HepG2 (cell line): ENCODE measurements at regions not wholly inside any gene's neighbourhood (a gene's known extent, or its start where the extent isn't known, plus 50 kb on each side); places are given as distances from the start of the nearest gene placed in this dataset.

Experiments used
- MED1 ChIP-seq: sonication (generic); formaldehyde crosslinking; IDR thresholded peaks from 2 replicates; pipeline ENCODE4 v1.4.0; 2020; ENCODE audit warnings: missing genetic modification reagents
- NR2C2 ChIP-seq: sonication (generic); formaldehyde crosslinking; IDR thresholded peaks from 2 replicates; pipeline ENCODE4 v1.4.0; 2020; ENCODE audit warnings: missing genetic modification reagents, mild to moderate bottlenecking, moderate library complexity, borderline replicate concordance
- NR2F1 ChIP-seq, 2 experiments: fragments of 450-650 bp in 1 of 2; formaldehyde crosslinking in 1 of 2; IDR thresholded peaks; 2 replicates each; pipeline versions ENCODE4 v1.5.0 to v1.6.1; 2016 to 2020; ENCODE audit warnings: mild to moderate bottlenecking in 1 of 2, missing compliant biosample characterization in 1 of 2, missing genetic modification reagents in 1 of 2, moderate library complexity in 1 of 2
- STAT6 ChIP-seq: sonication (generic); formaldehyde crosslinking; IDR thresholded peaks from 2 replicates; pipeline ENCODE4 v1.4.0; 2020; ENCODE audit warnings: missing genetic modification reagents, mild to moderate bottlenecking, borderline replicate concordance
- ZFY ChIP-seq: sonication (generic); formaldehyde crosslinking; IDR thresholded peaks from 2 replicates; pipeline ENCODE4 v1.4.0; 2020; ENCODE audit warnings: missing genetic modification reagents
- TF ChIP-seq, protein P1 (sequence below): sonication (generic); formaldehyde crosslinking; IDR thresholded peaks from 2 replicates; pipeline ENCODE4 v1.4.0; 2020; ENCODE audit warnings: mild to moderate bottlenecking, missing genetic modification reagents, borderline replicate concordance
- TF ChIP-seq, protein P2 (sequence below): sonication (generic); formaldehyde crosslinking; IDR thresholded peaks from 2 replicates; pipeline ENCODE4 v1.4.0; 2020; ENCODE audit warnings: mild to moderate bottlenecking, low read depth, missing genetic modification reagents

DNA sequence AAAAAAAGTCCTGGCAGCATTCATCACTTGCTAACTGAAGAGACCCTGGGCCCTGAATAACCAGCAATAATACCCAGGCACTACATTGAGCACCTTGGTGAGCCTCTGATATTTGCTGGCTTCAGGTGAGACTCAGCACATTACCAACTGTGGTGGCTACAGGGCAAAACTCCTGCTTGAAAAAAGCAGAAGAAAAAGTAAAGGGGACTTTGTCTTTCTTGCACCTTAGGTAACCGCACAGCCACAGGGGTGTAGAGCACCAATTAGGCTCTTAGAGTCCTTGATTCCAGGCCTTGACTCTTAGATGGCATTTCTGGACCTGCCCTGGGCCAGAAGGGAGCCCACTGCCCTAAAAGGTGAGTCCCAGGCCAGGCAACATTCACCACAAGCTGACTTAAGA, 269.5 kb downstream of the AUH start (continued):
- TF ChIP-seq, protein P1, sequence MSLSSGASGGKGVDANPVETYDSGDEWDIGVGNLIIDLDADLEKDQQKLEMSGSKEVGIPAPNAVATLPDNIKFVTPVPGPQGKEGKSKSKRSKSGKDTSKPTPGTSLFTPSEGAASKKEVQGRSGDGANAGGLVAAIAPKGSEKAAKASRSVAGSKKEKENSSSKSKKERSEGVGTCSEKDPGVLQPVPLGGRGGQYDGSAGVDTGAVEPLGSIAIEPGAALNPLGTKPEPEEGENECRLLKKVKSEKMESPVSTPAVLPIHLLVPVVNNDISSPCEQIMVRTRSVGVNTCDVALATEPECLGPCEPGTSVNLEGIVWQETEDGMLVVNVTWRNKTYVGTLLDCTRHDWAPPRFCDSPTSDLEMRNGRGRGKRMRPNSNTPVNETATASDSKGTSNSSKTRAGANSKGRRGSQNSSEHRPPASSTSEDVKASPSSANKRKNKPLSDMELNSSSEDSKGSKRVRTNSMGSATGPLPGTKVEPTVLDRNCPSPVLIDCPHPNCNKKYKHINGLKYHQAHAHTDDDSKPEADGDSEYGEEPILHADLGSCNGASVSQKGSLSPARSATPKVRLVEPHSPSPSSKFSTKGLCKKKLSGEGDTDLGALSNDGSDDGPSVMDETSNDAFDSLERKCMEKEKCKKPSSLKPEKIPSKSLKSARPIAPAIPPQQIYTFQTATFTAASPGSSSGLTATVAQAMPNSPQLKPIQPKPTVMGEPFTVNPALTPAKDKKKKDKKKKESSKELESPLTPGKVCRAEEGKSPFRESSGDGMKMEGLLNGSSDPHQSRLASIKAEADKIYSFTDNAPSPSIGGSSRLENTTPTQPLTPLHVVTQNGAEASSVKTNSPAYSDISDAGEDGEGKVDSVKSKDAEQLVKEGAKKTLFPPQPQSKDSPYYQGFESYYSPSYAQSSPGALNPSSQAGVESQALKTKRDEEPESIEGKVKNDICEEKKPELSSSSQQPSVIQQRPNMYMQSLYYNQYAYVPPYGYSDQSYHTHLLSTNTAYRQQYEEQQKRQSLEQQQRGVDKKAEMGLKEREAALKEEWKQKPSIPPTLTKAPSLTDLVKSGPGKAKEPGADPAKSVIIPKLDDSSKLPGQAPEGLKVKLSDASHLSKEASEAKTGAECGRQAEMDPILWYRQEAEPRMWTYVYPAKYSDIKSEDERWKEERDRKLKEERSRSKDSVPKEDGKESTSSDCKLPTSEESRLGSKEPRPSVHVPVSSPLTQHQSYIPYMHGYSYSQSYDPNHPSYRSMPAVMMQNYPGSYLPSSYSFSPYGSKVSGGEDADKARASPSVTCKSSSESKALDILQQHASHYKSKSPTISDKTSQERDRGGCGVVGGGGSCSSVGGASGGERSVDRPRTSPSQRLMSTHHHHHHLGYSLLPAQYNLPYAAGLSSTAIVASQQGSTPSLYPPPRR (CRISPR knock-in tag): no peak
- TF ChIP-seq, protein P2, sequence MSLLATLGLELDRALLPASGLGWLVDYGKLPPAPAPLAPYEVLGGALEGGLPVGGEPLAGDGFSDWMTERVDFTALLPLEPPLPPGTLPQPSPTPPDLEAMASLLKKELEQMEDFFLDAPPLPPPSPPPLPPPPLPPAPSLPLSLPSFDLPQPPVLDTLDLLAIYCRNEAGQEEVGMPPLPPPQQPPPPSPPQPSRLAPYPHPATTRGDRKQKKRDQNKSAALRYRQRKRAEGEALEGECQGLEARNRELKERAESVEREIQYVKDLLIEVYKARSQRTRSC (CRISPR knock-in tag): no peak
- TF ChIP-seq STAT6: no peak
- no peak for TF ChIP-seq NR2F1 (CRISPR knock-in tag; IDR thresholded peaks at IDR 0.05)
- no peak for TF ChIP-seq NR2C2 (CRISPR knock-in tag)
- no peak for TF ChIP-seq ZFY (CRISPR knock-in tag)
- no peak for TF ChIP-seq MED1 (CRISPR knock-in tag)
- TF ChIP-seq, all 625 proteins: peak for 0
